ENCODE measurements at regions not wholly inside any gene's neighbourhood (a gene's known extent, or its start where the extent isn't known, plus 50 kb on each side); places are given as distances from the start of the nearest gene placed in this dataset.
"Not testable (repeated sequence)": the region's sequence is repeated elsewhere in the genome, so short reads cannot be mapped to it uniquely, and the experiment has no call there.

- DNase-seq = no peak
Measured at GRCh38 chr2:18976168-18976961, 382.1 kb downstream of the OSR1 start.

GRCh38 chr2:18975506-18976167, 382.8 kb downstream of the OSR1 start:
- no peak for DNase-seq

GRCh38 chr2:18971628-18972027, 382.3 kb upstream of the NT5C1B start:
- DNase-seq = no peak

- no peak for DNase-seq
Measured at GRCh38 chr2:18971069-18971378, 381.7 kb upstream of the NT5C1B start.

GRCh38 chr2:18966131-18966530, 376.8 kb upstream of the NT5C1B start:
- no peak for DNase-seq

GRCh38 chr2:18963739-18964256, 374.4 kb upstream of the NT5C1B start:
- not testable (repeated sequence) for DNase-seq

- DNase-seq = no peak
Measured at GRCh38 chr2:18961991-18962421, 372.6 kb upstream of the NT5C1B start.

GRCh38 chr2:18959952-18960717, 370.8 kb upstream of the NT5C1B start:
- no peak for DNase-seq

GRCh38 chr2:18959200-18959599, 369.8 kb upstream of the NT5C1B start:
- DNase-seq = no peak

- no peak for DNase-seq
Measured at GRCh38 chr2:18957909-18958308, 368.5 kb upstream of the NT5C1B start.

GRCh38 chr2:18950361-18950851, 361.0 kb upstream of the NT5C1B start:
- no peak for DNase-seq

GRCh38 chr2:18949871-18950270, 360.5 kb upstream of the NT5C1B start:
- DNase-seq = no peak

- no peak for DNase-seq
Measured at GRCh38 chr2:18940184-18940583, 350.8 kb upstream of the NT5C1B start.

GRCh38 chr2:18939740-18940139, 350.4 kb upstream of the NT5C1B start:
- DNase-seq = peak; percentile 37

- DNase-seq = no peak
Measured at GRCh38 chr2:18934886-18935285, 345.5 kb upstream of the NT5C1B start.

- DNase-seq = no peak
Measured at GRCh38 chr2:18932853-18933252, 343.5 kb upstream of the NT5C1B start.

GRCh38 chr2:18930971-18931370, 341.6 kb upstream of the NT5C1B start:
- no peak for DNase-seq

- no peak for DNase-seq
Measured at GRCh38 chr2:18927525-18928232, 338.3 kb upstream of the NT5C1B start.

GRCh38 chr2:18926631-18927524, 337.5 kb upstream of the NT5C1B start:
- no peak for DNase-seq

- no peak for DNase-seq
Measured at GRCh38 chr2:18925296-18925695, 335.9 kb upstream of the NT5C1B start.

GRCh38 chr2:18924886-18925285, 335.5 kb upstream of the NT5C1B start:
- no peak for DNase-seq

- no peak for DNase-seq
Measured at GRCh38 chr2:18924386-18924785, 335.0 kb upstream of the NT5C1B start.

Data from NCI-H748 treated with DMSO at 0.1 percent for 48 hours (cell line).